HG02938 (cell line): ENCODE measurements at regions not wholly inside any gene's neighbourhood (a gene's known extent, or its start where the extent isn't known, plus 50 kb on each side); places are given as distances from the start of the nearest gene placed in this dataset.

Experiments used
- ATAC-seq: cut with Tn5 transposase; IDR thresholded peaks from one replicate; pipeline ENCODE4 v1.9.1; 2021; ENCODE audit warnings: mild to moderate bottlenecking, moderate library complexity; ENCODE audit not compliant: unreplicated experiment

- no peak for ATAC-seq
Observed at GRCh38 chr14:44154874-44155273, 352.2 kb downstream of the FSCB start.

- ATAC-seq = no peak
Observed at GRCh38 chr14:44154446-44154845, 352.6 kb downstream of the FSCB start.

- no peak for ATAC-seq
Observed at GRCh38 chr14:44151130-44151820, 355.8 kb downstream of the FSCB start.

GRCh38 chr14:44149597-44149996, 357.5 kb downstream of the FSCB start:
- no peak for ATAC-seq

- ATAC-seq = no peak
Observed at GRCh38 chr14:44142006-44142405, 365.1 kb downstream of the FSCB start.

- no peak for ATAC-seq
Observed at GRCh38 chr14:44135972-44136371, 371.1 kb downstream of the FSCB start.

- no peak for ATAC-seq
Observed at GRCh38 chr14:44131861-44132260, 375.2 kb downstream of the FSCB start.

- no peak for ATAC-seq
Observed at GRCh38 chr14:44113769-44114730, 393.0 kb downstream of the FSCB start.

- ATAC-seq = no peak
Observed at GRCh38 chr14:44112774-44113460, 394.2 kb downstream of the FSCB start.

- no peak for ATAC-seq
Observed at GRCh38 chr14:44109036-44109435, 398.0 kb downstream of the FSCB start.

- no peak for ATAC-seq
Observed at GRCh38 chr14:44108601-44109000, 398.5 kb downstream of the FSCB start.

GRCh38 chr14:44107156-44107555, 399.9 kb downstream of the FSCB start:
- no peak for ATAC-seq

GRCh38 chr14:44099743-44100488, 407.2 kb downstream of the FSCB start:
- no peak for ATAC-seq

- ATAC-seq = no peak
Observed at GRCh38 chr14:44081146-44081545, 425.9 kb downstream of the FSCB start.

- no peak for ATAC-seq
Observed at GRCh38 chr14:44070046-44070445, 437.0 kb downstream of the FSCB start.

- ATAC-seq = no peak
Observed at GRCh38 chr14:44053422-44053821, 453.7 kb downstream of the FSCB start.

- ATAC-seq = no peak
Observed at GRCh38 chr14:44041700-44042099, 465.4 kb downstream of the FSCB start.

GRCh38 chr14:44040561-44040960, 466.5 kb downstream of the FSCB start:
- no peak for ATAC-seq

GRCh38 chr14:44036248-44036647, 470.8 kb downstream of the FSCB start:
- ATAC-seq = no peak

- ATAC-seq = no peak
Observed at GRCh38 chr14:44035707-44036106, 471.4 kb downstream of the FSCB start.
